GM23248 (cell line): ENCODE measurements at regions not wholly inside any gene's neighbourhood (a gene's known extent, or its start where the extent isn't known, plus 50 kb on each side); places are given as distances from the start of the nearest gene placed in this dataset.

Experiments used
- DNase-seq: peaks from one replicate; pipeline ENCODE4 v3.0.0-alpha.2; 2015
- H2AFZ ChIP-seq: fragments of 200-600 bp; sonication (generic); 2 replicates; pipeline ENCODE4 v1.6.1; 2016; ENCODE audit warnings: antibody characterized with exemption
- H3F3A ChIP-seq: fragments of 200-600 bp; sonication (generic); 2 replicates; pipeline ENCODE4 v1.6.1; 2016; ENCODE audit warnings: mild to moderate bottlenecking, antibody characterized with exemption, mixed run types; ENCODE audit not compliant: insufficient read depth
- H3K27ac ChIP-seq: fragments of 200-600 bp; sonication (generic); 2 replicates; pipeline ENCODE4 v1.5.1; 2016; ENCODE audit warnings: mild to moderate bottlenecking
- H3K27me3 ChIP-seq: fragments of 200-600 bp; sonication (generic); replicated peaks from 2 replicates; pipeline ENCODE4 v1.6.1; 2016; ENCODE audit warnings: mild to moderate bottlenecking; ENCODE audit not compliant: insufficient read depth
- H3K36me3 ChIP-seq: fragments of 200-600 bp; sonication (generic); 2 replicates; pipeline ENCODE4 v1.6.1; 2016; ENCODE audit warnings: low read depth, mild to moderate bottlenecking
- H3K4me1 ChIP-seq: fragments of 200-600 bp; sonication (generic); 2 replicates; pipeline ENCODE4 v1.6.1; 2016; ENCODE audit warnings: mild to moderate bottlenecking; ENCODE audit not compliant: insufficient read depth
- H3K4me2 ChIP-seq: fragments of 200-600 bp; sonication (generic); one replicate; pipeline ENCODE4 v1.6.1; 2016; ENCODE audit warnings: mild to moderate bottlenecking; ENCODE audit not compliant: unreplicated experiment
- H3K4me3 ChIP-seq: fragments of 200-600 bp; sonication (generic); 2 replicates; pipeline ENCODE4 v1.5.1; 2016; ENCODE audit warnings: mild to moderate bottlenecking
- H3K79me2 ChIP-seq: fragments of 200-600 bp; sonication (generic); 2 replicates; pipeline ENCODE4 v1.6.1; 2016; ENCODE audit warnings: mild to moderate bottlenecking; ENCODE audit not compliant: insufficient read depth
- H3K9ac ChIP-seq: fragments of 200-600 bp; sonication (generic); 2 replicates; pipeline ENCODE4 v1.6.1; 2016; ENCODE audit warnings: mild to moderate bottlenecking
- H3K9me2 ChIP-seq: fragments of 200-600 bp; sonication (generic); 2 replicates; pipeline ENCODE4 v1.6.1; 2016; ENCODE audit warnings: mixed run types, mild to moderate bottlenecking, moderate library complexity; ENCODE audit not compliant: insufficient read depth
- H3K9me3 ChIP-seq: fragments of 200-600 bp; sonication (generic); one replicate; pipeline ENCODE4 v1.6.1; 2017; ENCODE audit warnings: low read depth
- H4K20me1 ChIP-seq: fragments of 200-600 bp; sonication (generic); 2 replicates; pipeline ENCODE4 v1.6.0; 2016; ENCODE audit not compliant: insufficient read depth
- EZH2 ChIP-seq: fragments of 200-600 bp; sonication (generic); IDR thresholded peaks from 2 replicates; pipeline ENCODE4 v1.6.1; 2018; ENCODE audit warnings: antibody characterized with exemption, mild to moderate bottlenecking; ENCODE audit not compliant: insufficient read depth, poor library complexity, severe bottlenecking
- EZH2phosphoT487 ChIP-seq: fragments of 200-600 bp; sonication (generic); IDR thresholded peaks from 2 replicates; pipeline ENCODE4 v1.6.1; 2018; ENCODE audit warnings: antibody characterized with exemption, moderate library complexity, mild to moderate bottlenecking, low read depth; ENCODE audit not compliant: insufficient read depth
- WGBS, 2 experiments: methylation state at CpG; one replicate each; pipeline ENCODE4 v1.1.6; 2015 to 2017; ENCODE audit warnings: low lambda C conversion rate in 2 of 2, low coverage in 1 of 2; ENCODE audit errors: missing lambda C conversion rate in 2 of 2; 5-methylcytosine and 5-hydroxymethylcytosine counted together
- in situ Hi-C: fragments of 300-500 bp; cut with MboI; formaldehyde crosslinking; loops from 2 replicates; pipeline ENCODE4 v1.15.0; 2020

GRCh38 chr1:59185163-59185860 lies 111.6 kb upstream of the FGGY start:
- DNase-seq: no peak
- 96 to 100% methylated on average over 4 of the region's 4 CpGs for WGBS, 2 experiments
- Histone ChIP-seq H3F3A (0 out of 2 replicates have a peak, but pooled peaks cover 10% of the 10 kb centered on the region), H3K9me2 (no peaks in the 10 kb centered on the region), H4K20me1 (no peaks in the 10 kb centered on the region), H2AFZ (no peak overlapping the region), H3K79me2 (no peaks in the 10 kb centered on the region), H3K9me3 (no peaks in the 10 kb centered on the region), H3K36me3 (no peaks in the 10 kb centered on the region), H3K9ac (no peak overlapping the region), H3K27ac (no peak overlapping the region), H3K27me3 (no peaks in the 10 kb centered on the region), H3K4me2 (no peak overlapping the region), H3K4me1 (peaks cover 8% of the 10 kb centered on the region), H3K4me3 (no peak overlapping the region)
- no peak for TF ChIP-seq EZH2
- in situ Hi-C loops: no loop called here

- H2AFZ ChIP-seq: peak overlapping the region; percentile 27
Measured at GRCh38 chr1:59186656-59187055, 110.2 kb upstream of the FGGY start.

GRCh38 chr1:59188413-59189213 lies 108.3 kb upstream of the FGGY start:
- no peak overlapping the region for H3K27ac ChIP-seq
- 0 out of 2 replicates have a peak, but pooled peaks cover 10% of the 10 kb centered on the region for H3F3A ChIP-seq
- in situ Hi-C loops: no loop called here
- WGBS, 2 experiments: 16 to 28% methylated on average over 2 of the region's 2 CpGs
- no peak overlapping the region for H3K4me3 ChIP-seq
- H3K27me3 ChIP-seq: no peaks in the 10 kb centered on the region
- no peaks in the 10 kb centered on the region for H4K20me1 ChIP-seq
- H3K79me2 ChIP-seq: no peaks in the 10 kb centered on the region
- no peaks in the 10 kb centered on the region for H3K36me3 ChIP-seq
- no peaks in the 10 kb centered on the region for H3K9me2 ChIP-seq
- TF ChIP-seq EZH2phosphoT487 (no peak), EZH2 (no peak)
- peaks cover 8% of the 10 kb centered on the region for H3K4me1 ChIP-seq
- no peak overlapping the region for H3K4me2 ChIP-seq
- H3K9ac ChIP-seq: no peak overlapping the region
- no peak for DNase-seq
- H3K9me3 ChIP-seq: no peaks in the 10 kb centered on the region
- H2AFZ ChIP-seq: no peak overlapping the region

More at GRCh38 chr1:59186656-59187055, 110.2 kb upstream of the FGGY start:
- Histone ChIP-seq H3K4me1 (peaks cover 8% of the 10 kb centered on the region), H3K9ac (no peak overlapping the region), H3K36me3 (no peaks in the 10 kb centered on the region), H3K4me2 (peak overlapping the region; percentile 3), H3K79me2 (no peaks in the 10 kb centered on the region), H3F3A (0 out of 2 replicates have a peak, but pooled peaks cover 10% of the 10 kb centered on the region), H3K9me2 (no peaks in the 10 kb centered on the region), H3K27ac (peak overlapping the region; percentile 2; the same call in 1 of the 2 replicates), H3K27me3 (no peaks in the 10 kb centered on the region), H3K9me3 (no peaks in the 10 kb centered on the region), H3K4me3 (no peak overlapping the region), H4K20me1 (no peaks in the 10 kb centered on the region)
- no peak for TF ChIP-seq EZH2
- no peak for TF ChIP-seq EZH2phosphoT487
- DNase-seq: peak; percentile 84
- 0 to 21% methylated on average over 2 to 3 of the region's 3 CpGs for WGBS, 2 experiments
- in situ Hi-C loops: no loop called here

- Histone ChIP-seq H4K20me1 (no peaks in the 10 kb centered on the region), H3K27ac (no peak overlapping the region), H2AFZ (no peak overlapping the region), H3K27me3 (no peaks in the 10 kb centered on the region), H3K4me2 (no peak overlapping the region), H3K9ac (no peak overlapping the region), H3K4me1 (no peaks in the 10 kb centered on the region), H3F3A (no peaks in the 10 kb centered on the region), H3K9me3 (no peaks in the 10 kb centered on the region), H3K4me3 (no peak overlapping the region), H3K9me2 (no peaks in the 10 kb centered on the region), H3K36me3 (no peaks in the 10 kb centered on the region), H3K79me2 (no peaks in the 10 kb centered on the region)
- in situ Hi-C loops: no loop called here
- TF ChIP-seq EZH2phosphoT487: no peak
- TF ChIP-seq EZH2: no peak
- no peak for DNase-seq
- WGBS, 2 experiments: 70 to 74% methylated on average over 4 of the region's 4 CpGs
Measured at GRCh38 chr1:59193443-59194093, 103.3 kb upstream of the FGGY start.
